ENCODE measurements at regions not wholly inside any gene's neighbourhood (a gene's known extent, or its start where the extent isn't known, plus 50 kb on each side); places are given as distances from the start of the nearest gene placed in this dataset.

- DNase-seq, result no peak
Observed at GRCh38 chr18:47457614-47458013, 206.2 kb upstream of the SKOR2 start.

GRCh38 chr18:47453038-47453437 lies 201.6 kb upstream of the SKOR2 start:
- DNase-seq, result no peak

DNA sequence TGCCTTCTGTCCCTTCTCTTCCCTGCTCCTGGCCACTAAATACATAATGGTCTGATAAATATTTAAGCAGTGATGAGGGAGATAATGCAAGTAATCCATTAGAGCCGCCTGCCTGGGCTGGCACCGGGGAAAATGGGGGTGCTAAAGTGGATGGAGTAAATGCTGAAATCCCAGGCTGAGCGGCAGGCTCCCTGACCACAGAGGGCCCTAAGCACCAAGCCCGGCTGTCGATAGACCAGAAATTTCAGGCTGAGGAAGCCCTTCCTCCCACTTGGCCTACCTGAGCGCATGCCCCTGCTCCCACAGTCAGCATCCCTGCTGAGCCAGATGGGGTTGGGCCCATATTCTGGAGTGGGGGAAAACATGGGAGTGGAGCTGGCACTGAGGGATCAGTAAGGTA lies 197.5 kb upstream of the SKOR2 start:
- DNase-seq, result no peak

DNA sequence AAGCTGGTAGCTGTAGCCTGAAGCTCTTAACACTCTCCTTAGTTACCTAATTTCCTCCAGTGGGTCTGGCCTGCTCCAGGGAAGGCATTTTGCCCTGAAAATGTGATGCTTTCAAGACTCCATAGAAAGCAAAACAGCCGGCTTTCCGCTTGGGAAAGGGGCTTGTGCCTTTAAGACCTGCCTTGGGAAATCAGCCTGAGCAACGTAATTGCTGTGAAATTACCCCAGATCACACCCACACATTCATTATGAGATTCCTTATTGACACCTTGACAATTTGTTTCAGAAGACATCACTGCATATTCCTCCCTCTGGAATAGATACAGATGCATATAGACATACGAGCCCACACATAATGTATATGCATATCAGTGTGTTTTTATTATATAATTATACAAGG lies 190.5 kb upstream of the SKOR2 start:
- no peak for DNase-seq

DNA sequence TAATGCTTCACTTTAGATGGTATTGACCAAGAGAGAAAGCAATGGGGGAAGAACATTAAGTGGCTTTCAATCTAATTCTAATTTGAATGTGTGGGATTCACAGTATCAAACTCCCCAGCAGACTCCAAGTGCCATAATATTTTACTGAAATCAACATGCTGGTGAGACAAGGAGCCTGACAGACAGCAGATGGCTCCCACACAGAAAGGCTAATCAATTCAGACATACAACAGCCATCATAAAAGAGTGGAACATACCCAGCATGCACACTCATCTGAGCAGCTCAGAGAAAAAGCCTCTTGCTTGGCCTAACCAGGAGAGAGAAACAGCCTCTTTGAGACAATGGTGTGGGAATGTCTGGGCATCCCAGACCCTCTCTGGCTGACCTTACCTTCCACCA lies 186.5 kb upstream of the SKOR2 start:
- DNase-seq, result no peak

DNA sequence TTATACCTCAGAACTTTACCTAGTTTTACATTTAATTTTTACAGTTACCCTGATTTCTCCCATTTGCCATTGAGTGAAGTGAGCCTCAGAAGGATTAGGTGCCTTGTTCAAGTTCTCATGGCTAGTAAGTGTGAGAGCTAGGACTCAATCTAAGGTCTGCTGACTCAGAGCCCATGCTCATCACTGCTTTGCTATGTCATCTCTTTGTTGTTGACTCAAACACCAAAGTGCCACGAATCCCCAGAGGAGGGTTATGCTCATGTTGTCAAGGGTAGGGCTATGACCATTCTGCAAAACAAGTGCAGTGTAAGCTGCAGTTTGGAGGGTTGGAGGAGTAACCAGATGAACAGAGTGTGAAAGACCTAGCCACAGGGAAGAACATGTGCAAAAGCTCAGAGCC lies 185.4 kb upstream of the SKOR2 start:
- no peak for DNase-seq

GRCh38 chr18:47434214-47434746 lies 182.8 kb upstream of the SKOR2 start:
- DNase-seq, result no peak

- DNase-seq, result no peak
Observed at GRCh38 chr18:47427923-47428637, 176.6 kb upstream of the SKOR2 start.

DNA sequence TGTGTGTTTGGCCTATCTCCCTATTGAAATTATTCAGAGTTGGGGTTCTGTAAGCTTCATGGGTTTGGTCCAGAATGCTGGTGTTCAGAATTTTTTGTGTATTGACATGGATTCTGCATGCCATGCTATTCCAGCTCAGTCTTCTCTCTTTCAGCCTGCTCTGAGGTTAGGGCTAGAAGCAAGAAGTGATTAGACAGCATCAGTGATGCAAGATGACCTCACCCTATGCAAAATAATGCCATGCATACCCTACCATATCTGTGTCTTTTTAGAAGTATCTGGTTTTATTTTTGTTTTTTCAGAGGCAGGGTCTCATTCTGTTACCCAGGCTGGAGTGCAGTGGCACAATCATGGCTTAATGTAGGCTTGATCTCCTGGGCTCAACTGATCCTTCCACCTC lies 175.6 kb upstream of the SKOR2 start:
- DNase-seq, result no peak

DNA sequence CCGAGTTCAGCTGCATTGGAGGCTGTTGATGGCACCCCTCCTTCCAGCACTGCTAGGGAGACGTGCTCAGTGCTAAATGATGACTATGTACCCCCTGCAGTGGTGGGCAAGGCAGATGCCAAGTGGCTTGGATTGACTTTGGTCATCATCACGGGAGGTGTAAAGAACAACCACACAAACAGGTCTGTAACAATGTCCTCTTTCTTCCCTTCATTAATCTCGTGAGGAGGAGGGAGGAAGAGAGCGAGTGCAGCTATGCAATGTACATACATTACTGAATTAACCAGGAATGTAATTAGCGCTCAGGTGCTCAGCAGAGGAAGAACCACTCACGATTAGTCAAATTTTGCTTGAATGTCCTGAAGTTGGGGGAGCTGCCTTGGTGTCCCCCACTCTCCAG lies 173.9 kb upstream of the SKOR2 start:
- DNase-seq, result no peak

DNA sequence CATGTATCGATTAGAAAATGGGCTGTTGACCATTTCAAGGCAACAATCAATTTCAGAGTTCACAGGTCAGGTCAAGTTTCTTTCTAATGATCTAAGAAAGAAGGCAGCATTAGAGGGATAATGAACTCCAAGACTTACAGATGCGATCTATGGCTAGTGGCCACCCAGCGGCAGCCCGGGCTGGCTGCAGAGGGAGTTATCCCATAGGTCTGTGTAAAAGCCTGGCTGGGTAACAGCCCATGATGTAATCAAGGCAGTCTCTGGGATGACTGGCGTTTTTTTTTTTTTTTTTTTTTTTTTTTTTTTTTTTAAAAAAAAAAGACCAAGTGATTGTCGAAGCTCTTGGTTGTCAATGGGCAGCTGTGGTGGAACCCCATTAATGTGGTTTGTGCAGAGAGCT lies 171.1 kb upstream of the SKOR2 start:
- DNase-seq, result no peak

DNA sequence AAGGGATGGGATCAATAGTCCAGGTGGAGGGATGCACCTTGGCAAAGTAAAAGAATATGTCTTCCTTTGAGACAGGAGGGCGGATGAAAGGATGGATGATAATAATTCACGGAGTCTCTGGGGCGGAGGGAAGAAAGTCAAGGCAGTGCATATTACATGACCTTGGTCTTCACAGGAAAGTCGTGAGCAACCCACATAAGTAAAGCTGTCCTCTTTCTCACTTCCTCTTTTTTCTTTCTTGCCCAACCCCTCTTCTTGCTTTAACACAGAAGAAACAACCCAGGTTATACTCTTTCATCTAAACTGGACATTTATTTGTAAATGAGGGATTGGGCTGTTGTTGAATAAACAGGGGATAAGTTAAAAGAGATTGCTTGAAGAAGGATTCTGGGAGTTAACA lies 168.7 kb upstream of the SKOR2 start:
- no peak for DNase-seq

GRCh38 chr18:47418746-47419145 lies 167.3 kb upstream of the SKOR2 start:
- no peak for DNase-seq

DNA sequence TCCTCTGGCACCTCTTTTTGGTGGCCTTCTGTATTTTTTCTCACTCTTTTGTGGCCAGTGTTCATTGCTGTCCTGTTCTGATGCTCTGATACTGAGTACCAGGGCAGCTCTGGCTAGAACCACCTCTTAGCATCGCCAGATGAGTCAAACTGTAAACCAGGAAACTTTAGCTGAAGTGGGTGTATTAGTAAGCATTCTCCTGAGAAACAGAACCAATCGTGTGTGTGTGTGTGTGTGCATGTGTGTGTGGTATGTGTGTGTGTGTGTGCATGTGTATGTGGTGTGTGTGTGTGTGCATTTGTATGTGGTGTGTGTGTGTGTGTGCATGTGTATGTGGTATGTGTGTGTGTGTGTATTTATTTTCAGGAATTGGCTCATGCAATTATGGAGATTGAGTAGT lies 166.3 kb upstream of the SKOR2 start:
- no peak for DNase-seq

DNA sequence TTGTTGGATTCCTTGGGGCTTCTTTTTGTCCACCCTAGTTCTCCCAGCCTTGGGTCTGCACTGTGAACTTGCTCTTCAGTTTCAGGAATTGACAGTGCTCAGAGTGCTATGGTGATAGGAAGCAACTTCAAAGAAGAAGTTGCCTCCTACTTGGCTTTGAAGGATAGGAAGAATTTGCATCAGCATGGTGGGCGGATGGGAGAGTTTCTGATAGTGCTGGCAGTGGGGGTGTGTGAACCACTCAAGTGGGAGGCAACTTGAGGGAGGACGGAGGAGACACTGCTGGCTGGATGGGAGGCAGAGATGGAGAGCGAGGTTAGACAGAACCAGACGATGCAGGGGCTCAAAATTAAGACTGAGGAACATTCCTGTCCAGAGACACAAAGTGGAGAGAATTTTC lies 164.4 kb upstream of the SKOR2 start:
- no peak for DNase-seq

GRCh38 chr18:47413327-47413726 lies 161.9 kb upstream of the SKOR2 start:
- DNase-seq, result no peak

GRCh38 chr18:47412924-47413323 lies 161.5 kb upstream of the SKOR2 start:
- DNase-seq, result no peak

DNA sequence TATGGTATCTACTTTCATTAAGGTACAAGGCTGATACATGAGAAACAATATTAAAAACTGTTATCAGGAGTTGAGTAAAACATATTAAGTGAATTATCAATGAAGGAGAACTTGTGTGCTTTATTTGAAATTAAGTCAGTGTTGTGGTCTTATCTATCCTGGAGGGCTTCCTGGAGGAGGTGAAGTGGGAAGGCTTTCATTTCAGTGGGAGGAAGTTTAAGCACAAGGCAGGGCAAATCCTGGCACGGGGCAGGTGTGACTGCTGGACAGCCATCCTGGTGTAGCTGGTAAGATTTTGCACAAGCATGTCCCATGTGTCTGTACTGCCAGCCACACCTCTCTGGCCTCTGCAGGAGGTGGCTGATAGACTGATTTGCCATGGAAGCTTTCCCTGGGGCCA lies 159.7 kb upstream of the SKOR2 start:
- no peak for DNase-seq

- DNase-seq, result no peak
Observed at GRCh38 chr18:47410139-47410538, 158.7 kb upstream of the SKOR2 start.

DNA sequence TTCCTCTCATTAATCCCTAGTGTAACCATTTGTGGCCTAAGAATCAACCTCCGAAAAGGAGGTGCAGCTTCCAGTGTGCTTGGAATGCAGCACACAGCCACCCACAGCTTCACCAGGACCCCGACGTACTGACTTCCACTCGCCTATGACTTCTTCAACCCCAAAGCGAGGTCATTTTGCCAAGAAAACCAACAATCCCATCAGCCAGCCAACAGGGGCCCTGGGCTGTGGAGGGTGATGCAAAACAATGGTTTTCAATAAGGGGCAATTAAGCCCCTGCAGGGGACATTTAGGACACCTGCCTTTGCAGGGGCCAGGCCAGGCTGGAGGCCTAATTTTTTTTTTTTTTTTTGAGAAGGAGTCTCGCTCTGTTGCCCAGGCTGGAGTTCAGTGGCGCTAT lies 158.1 kb upstream of the SKOR2 start:
- DNase-seq, result no peak

DNA sequence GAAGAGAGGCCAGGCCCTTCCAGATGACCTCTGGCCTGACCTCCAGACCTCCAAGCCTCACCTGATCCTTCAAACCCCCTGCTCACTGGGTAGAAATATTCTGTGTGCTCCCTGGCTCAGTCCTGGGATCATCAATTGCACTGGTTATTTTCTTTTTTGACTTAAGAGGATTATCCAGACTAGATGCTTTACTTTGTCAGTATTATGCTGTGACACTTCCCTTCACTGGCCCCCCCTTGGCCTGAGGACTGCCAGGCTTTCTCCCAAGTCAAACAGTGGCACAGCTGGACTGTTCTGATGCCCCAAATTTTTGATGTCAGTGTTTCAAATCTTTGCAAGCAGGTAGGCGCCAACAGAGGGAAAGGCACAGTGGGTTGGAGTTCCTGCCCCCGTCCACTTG lies 156.3 kb upstream of the SKOR2 start:
- DNase-seq, result no peak

- no peak for DNase-seq
Observed at GRCh38 chr18:47404845-47405244, 153.4 kb upstream of the SKOR2 start.

GRCh38 chr18:47403949-47404348 lies 152.5 kb upstream of the SKOR2 start:
- no peak for DNase-seq

DNA sequence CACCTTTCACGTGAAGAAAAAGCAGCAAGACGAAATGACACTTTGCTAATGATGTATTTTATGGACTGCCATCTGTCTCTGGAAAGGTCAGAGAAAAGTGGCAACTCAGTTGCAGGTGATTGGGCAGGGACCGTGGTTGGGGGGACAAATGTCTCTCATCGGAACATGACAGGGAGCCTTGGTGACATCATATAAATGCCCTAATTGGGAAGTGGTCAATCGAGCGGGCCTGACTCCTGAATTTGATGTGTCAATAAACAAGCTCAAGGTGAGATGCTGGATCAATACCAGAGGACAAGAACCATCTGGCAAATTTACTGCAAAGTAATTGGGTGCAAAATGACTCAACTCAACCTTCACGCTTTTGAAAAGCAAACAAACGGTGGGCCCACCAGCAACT lies 151.9 kb upstream of the SKOR2 start:
- DNase-seq, result no peak

DNA sequence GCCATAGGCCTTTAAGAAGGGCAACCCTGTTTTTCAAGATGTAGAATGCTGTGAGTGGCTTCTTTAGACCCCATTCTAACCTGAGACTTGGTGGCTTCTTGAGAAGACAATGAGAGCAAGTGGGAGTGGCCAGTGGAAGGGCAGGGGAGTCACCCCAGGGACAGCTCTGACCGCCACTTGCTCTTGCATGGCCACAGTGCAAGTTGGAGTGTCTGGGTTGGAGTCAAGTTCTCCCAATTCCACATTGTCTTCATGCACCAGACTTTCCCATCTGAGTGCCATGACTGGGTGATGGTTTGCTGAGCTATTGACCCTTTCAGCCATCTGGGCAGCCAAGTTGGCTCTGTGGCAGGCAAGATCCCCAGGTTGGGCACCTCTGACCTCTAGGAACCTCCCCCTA lies 148.0 kb upstream of the SKOR2 start:
- DNase-seq, result no peak
